Neural crest cell (in vitro differentiated cells): ENCODE measurements at regions not wholly inside any gene's neighbourhood (a gene's known extent, or its start where the extent isn't known, plus 50 kb on each side); places are given as distances from the start of the nearest gene placed in this dataset.

Experiments
- DNase-seq: peaks from one replicate; pipeline ENCODE4 v3.0.0; 2021; ENCODE audit warnings: low read depth, mixed read lengths, low spot score
- H3K27ac Mint-ChIP-seq: one replicate; pipeline ENCODE4 v1.8.0; 2021; ENCODE audit warnings: mild to moderate bottlenecking, mixed read lengths; ENCODE audit not compliant: unreplicated experiment
- H3K27me3 Mint-ChIP-seq: 2 replicates; pipeline ENCODE4 v1.8.0; 2021; ENCODE audit warnings: low read depth, mild to moderate bottlenecking, mixed read lengths
- H3K36me3 Mint-ChIP-seq: 2 replicates; pipeline ENCODE4 v1.8.0; 2021; ENCODE audit warnings: low read depth, mild to moderate bottlenecking, mixed read lengths
- H3K4me1 Mint-ChIP-seq: 2 replicates; pipeline ENCODE4 v1.8.0; 2021; ENCODE audit warnings: mixed read lengths
- H3K4me3 Mint-ChIP-seq: one replicate; pipeline ENCODE4 v1.8.0; 2021; ENCODE audit warnings: mild to moderate bottlenecking, mixed read lengths
- H3K9me3 Mint-ChIP-seq: 2 replicates; pipeline ENCODE4 v1.8.0; 2021; ENCODE audit warnings: mixed read lengths
- CTCF ChIP-seq: fragments of 200-600 bp; sonication (generic); conservative IDR thresholded peaks from 2 replicates; pipeline ENCODE4 v1.5.0; 2021; ENCODE audit warnings: antibody characterized with exemption, mild to moderate bottlenecking

- no peaks in the 10 kb centered on the region for H3K4me1 Mint-ChIP-seq
- H3K36me3 Mint-ChIP-seq: no peaks in the 10 kb centered on the region
- peaks cover 2% of the 10 kb centered on the region for H3K9me3 Mint-ChIP-seq
- DNase-seq: no peak
- no peak overlapping the region for H3K4me3 Mint-ChIP-seq
- H3K27ac Mint-ChIP-seq: no peak overlapping the region
- H3K27me3 Mint-ChIP-seq: no peaks in the 10 kb centered on the region
- no peak for TF ChIP-seq CTCF
Measured at GRCh38 chr10:58086144-58086762, 181.4 kb downstream of the IPMK start.

- Mint-ChIP-seq H3K4me3 (no peak overlapping the region), H3K36me3 (no peaks in the 10 kb centered on the region), H3K27ac (no peak overlapping the region), H3K9me3 (peaks cover 2% of the 10 kb centered on the region), H3K27me3 (no peaks in the 10 kb centered on the region), H3K4me1 (no peaks in the 10 kb centered on the region)
- no peak for DNase-seq
- no peak for TF ChIP-seq CTCF
Measured at GRCh38 chr10:58082248-58082647, 185.4 kb downstream of the IPMK start.

GRCh38 chr10:58081353-58081752 lies 186.3 kb downstream of the IPMK start:
- Mint-ChIP-seq H3K27ac (no peak overlapping the region), H3K4me3 (no peak overlapping the region), H3K36me3 (no peaks in the 10 kb centered on the region), H3K9me3 (peaks cover 2% of the 10 kb centered on the region), H3K4me1 (no peaks in the 10 kb centered on the region), H3K27me3 (no peaks in the 10 kb centered on the region)
- no peak for DNase-seq
- TF ChIP-seq CTCF: no peak

- Mint-ChIP-seq H3K27me3 (no peaks in the 10 kb centered on the region), H3K9me3 (peaks cover 2% of the 10 kb centered on the region), H3K36me3 (no peaks in the 10 kb centered on the region), H3K4me1 (no peaks in the 10 kb centered on the region), H3K4me3 (no peak overlapping the region), H3K27ac (no peak overlapping the region)
- no peak for TF ChIP-seq CTCF
- DNase-seq: no peak
Measured at GRCh38 chr10:58079461-58079860, 188.2 kb downstream of the IPMK start.

- Mint-ChIP-seq H3K9me3 (no peaks in the 10 kb centered on the region), H3K27me3 (no peaks in the 10 kb centered on the region), H3K27ac (no peak overlapping the region), H3K4me3 (no peak overlapping the region), H3K36me3 (no peaks in the 10 kb centered on the region), H3K4me1 (no peaks in the 10 kb centered on the region)
- no peak for TF ChIP-seq CTCF
- DNase-seq: no peak
Measured at GRCh38 chr10:58072634-58073033, 195.1 kb downstream of the IPMK start.
